ENCODE measurements at regions not wholly inside any gene's neighbourhood (a gene's known extent, or its start where the extent isn't known, plus 50 kb on each side); places are given as distances from the start of the nearest gene placed in this dataset.
A peak's percentile ranks its signal among the peaks of the same experiment; 100 is the strongest.

DNA sequence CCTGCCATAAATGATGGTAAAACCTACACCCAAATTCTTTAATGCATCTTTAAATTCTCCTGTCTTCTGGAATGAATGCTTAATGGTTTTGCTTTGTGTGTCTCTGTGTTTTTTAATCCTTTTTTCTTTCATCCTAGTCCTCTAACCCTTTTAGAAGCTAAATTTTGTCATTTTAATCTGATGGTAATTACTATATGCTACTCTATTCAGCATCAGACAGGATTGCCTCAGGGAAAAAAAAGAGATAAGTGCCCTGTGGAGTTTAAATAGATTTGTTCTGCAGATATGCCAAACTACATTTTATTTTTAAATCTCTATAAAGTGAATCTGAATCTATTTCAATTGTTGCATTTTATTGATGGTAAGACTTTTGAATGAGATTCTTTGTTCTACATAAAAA, 966.8 kb downstream of the NSUN3 start:
- DNase-seq = no peak

GRCh38 chr3:95036526-95037021, 973.7 kb downstream of the NSUN3 start:
- DNase-seq = no peak

GRCh38 chr3:95037097-95037496, 974.2 kb downstream of the NSUN3 start:
- DNase-seq = no peak

DNA sequence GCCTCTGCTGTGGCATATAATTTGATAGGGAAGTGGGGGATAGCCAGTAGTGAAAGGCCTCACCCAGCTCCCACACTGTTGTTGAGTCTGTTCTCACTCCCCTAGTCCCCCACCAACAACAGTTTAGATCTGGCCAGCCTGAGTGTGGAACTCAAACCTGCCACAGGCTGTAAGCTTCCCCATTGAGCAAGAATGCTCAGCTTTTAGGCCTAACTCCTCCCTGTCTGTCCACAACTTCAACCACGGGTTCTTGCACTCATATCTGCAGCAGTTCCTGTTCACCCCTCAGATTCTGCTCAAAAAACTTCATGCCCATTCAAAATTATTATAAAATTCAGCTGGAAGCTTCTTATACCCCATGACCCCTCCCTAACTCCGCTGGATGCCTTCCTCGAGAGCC, 975.1 kb downstream of the NSUN3 start:
- DNase-seq = no peak

DNA sequence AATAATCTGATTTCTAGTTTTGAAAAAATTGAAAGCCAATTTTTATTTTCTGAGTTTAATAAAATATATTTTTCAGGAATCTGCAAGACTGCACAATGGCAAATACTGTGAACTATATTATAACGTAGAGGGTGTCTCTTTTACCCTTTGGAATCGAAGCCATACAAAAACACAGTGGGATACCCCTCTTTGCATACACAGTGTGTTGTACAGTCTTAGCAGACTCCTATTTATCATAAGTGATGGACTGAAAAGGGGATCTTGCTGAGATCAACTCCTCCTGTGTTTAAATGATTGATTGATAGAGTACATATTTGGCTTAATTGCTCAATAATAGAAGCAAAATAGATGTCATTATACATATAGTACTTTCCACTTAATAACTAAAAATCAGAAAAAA, 981.2 kb downstream of the NSUN3 start:
- DNase-seq = no peak

DNA sequence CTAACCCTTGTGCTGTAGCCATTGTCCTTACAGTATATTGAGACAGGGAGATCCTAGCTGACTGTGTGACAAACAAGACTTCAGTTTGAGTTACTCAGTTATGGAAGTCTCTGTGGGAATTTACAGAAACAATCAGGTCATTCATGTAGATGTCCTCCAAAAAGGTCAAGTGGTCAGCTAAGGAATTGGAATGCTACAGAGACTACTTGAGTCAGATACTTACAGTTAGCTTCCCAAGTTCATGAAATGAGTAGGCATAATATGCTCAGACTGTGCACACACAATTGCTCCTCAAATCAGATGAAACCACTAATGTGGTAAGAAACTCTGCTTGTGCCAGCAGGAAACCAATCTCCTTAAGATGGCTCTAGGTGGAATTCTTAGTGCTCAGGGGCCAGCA, 985.7 kb downstream of the NSUN3 start:
- no peak for DNase-seq

DNA sequence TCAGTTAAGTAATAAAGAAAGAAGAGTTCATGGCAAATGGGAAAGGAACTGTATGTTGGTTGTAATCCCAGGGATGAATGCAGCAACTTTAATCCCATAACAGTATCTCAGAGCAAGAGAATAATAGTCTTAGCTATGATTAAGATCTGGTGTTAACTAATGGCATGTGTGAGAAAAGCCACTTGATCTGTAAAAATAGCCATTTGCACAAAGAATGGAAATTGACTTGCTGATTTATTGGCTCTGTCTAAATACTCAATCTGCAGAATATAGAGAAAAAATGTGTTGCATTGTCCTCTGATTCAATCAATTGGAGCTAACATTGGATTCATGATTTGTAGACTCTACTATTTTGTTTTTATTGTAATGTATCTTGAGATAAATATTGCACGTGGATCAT, 987.0 kb downstream of the NSUN3 start:
- DNase-seq = no peak

DNA sequence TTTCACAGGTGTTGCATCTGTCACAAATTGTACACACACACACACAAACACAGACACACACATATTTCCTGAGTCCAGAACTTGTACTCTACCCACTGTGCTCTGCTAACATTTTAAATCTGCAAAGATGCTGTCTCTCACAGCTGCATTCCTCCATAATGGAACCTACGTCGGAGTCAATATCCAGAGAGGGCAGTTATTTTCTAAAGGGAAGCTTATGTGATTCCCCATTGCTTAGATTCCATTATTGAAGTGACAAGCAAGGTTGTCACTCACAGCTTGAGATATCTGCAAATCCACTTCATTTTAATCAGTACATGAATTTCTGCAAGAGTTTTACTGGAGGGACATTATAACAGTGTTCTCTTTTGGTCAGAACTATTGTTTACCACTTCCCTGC, 992.4 kb downstream of the NSUN3 start:
- DNase-seq = no peak

GRCh38 chr3:95082191-95082590, 1019.3 kb downstream of the NSUN3 start:
- no peak for DNase-seq

- DNase-seq = no peak
Measured at GRCh38 chr3:95084738-95085137, 1021.9 kb downstream of the NSUN3 start.

- no peak for DNase-seq
Measured at GRCh38 chr3:95088464-95088863, 1025.6 kb downstream of the NSUN3 start.

DNA sequence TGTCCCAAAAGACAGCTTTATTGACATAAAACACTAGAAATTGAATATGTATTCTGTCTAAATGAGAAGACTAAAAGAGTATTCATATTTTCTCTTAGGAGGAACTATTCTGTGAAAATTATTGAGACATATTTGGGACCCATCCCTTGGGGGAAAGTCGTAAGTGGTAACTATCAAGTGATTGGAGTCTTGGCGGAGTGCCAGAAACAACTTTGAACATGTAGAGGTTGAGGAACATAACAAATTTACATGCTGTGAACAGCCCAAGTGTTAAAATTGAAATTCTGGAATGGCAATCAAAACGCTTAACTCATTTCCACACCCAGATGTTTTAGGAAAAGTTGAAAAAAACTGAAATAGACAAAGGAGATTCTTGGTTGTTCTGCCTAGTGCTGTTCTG, 1034.6 kb downstream of the NSUN3 start:
- no peak for DNase-seq

- no peak for DNase-seq
Measured at GRCh38 chr3:95120921-95121320, 1058.1 kb downstream of the NSUN3 start.

GRCh38 chr3:95123104-95123503, 1060.2 kb downstream of the NSUN3 start:
- DNase-seq = no peak

GRCh38 chr3:95134693-95135413, 1072.0 kb downstream of the NSUN3 start:
- no peak for DNase-seq

DNA sequence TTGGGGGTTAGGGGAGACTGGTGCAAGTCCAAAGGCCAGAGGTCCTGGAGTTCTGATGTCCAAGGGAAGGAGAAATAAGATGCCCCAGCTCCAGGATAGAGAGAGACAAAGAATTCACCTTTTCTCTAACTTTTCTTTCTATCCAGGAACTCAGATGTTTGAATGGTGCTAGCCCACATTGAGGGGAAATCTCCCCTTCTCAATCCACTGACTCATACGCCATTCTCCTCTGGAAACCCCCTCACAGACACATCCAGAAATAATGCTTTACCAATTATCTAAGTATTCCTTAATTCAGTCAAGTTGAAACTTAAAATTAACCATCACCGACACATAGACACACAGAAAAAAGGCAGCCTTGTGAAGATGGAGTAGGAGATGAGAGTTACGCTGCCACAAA, 1085.2 kb downstream of the NSUN3 start:
- DNase-seq = no peak

GRCh38 chr3:95151590-95151989, 1088.7 kb downstream of the NSUN3 start:
- DNase-seq = no peak

DNA sequence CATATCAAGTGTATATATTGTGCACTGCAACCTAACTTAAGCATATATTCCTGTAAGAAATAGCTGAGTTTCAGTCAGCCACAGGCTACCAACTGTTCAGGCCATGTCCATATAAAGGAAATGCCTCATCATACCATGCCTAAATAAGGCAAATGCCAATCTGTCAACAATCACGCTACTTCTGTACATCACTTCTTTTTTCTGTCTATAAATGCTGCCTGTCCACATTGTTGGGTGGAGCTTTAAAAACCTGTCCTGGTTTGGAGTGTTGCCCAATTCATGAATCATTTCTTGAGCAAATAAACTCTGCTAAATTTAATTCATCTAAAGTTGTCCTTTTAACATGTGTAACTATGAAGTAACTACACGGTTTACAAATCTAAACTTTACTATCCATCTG, 1091.9 kb downstream of the NSUN3 start:
- no peak for DNase-seq

DNA sequence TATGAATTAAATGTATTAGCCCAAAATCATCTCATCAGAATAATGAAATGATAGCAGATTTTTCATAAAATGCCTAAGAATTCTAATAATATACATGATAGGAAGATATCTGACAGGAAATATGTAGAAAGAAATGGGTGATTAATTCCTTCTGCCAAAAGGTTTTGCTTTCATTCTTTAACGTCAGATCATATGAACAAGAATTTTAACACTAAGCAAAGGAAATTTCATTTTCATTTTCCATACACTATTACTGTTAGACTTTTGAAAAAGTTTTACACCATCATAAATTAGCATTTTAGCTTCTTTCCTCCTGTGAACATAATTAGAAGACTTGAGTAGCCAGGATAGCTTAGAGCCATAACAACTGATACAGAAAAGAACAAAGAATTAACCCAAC, 1099.9 kb downstream of the NSUN3 start:
- no peak for DNase-seq

DNA sequence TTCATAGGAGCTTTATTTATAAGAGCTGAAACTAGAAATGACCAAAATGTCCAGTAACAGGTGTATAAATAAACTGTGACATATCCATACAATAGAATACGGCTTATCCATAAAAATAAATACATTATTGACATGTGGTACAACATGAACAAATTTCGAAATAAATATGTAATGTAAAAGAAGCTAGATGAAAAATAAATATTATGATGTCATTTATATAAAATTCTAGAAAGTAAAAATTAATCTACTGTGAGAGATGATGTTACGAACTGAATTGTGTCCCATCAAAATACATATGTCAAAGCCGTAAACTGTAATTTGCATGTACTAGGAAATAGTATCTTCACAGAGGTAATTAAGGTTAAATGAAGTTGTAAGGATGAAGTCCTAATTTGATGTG, 1104.9 kb downstream of the NSUN3 start:
- DNase-seq = no peak

DNA sequence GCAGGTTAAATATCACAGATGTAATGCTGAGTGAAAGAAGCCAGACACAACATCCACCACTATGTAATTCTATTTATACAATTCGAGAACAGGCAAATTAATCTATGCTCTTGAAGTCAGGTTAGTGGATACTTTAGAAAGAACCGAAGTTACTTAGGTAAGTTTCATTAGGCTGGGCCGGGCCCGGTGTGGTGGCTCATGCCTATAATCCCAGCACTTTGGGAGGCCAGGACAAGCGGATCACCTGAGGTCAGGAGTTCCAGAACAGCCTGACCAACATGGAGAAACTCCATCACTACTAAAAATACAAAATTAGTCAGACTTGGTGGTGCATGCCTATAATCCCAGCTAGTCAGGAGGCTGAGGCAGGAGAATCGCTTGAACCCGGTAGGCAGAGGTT, 1105.7 kb downstream of the NSUN3 start:
- no peak for DNase-seq

GRCh38 chr3:95172164-95172943, 1109.5 kb downstream of the NSUN3 start:
- peak; percentile 61 to 91 for DNase-seq

DNA sequence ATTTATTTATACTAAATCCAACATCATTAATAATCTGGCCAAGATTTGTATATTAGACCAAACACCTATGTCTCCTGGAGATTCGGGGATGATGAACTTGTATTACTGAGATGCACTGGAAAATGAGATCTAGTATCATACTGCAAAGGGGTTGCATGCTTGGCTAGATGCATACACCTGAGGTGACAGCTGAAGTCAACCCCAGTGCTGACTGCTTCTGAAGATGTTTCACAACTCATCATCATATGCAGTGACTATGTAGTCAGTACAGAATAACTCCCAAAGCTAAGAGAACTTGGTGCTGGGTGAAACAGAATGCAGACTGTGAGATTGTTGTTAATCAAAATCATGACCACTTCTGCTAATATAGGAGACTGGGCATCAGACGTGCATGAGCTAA, 1114.2 kb downstream of the NSUN3 start:
- no peak for DNase-seq

GRCh38 chr3:95184038-95184437, 1121.2 kb downstream of the NSUN3 start:
- no peak for DNase-seq
